ENCODE measurements at regions not wholly inside any gene's neighbourhood (a gene's known extent, or its start where the extent isn't known, plus 50 kb on each side); places are given as distances from the start of the nearest gene placed in this dataset.

DNA sequence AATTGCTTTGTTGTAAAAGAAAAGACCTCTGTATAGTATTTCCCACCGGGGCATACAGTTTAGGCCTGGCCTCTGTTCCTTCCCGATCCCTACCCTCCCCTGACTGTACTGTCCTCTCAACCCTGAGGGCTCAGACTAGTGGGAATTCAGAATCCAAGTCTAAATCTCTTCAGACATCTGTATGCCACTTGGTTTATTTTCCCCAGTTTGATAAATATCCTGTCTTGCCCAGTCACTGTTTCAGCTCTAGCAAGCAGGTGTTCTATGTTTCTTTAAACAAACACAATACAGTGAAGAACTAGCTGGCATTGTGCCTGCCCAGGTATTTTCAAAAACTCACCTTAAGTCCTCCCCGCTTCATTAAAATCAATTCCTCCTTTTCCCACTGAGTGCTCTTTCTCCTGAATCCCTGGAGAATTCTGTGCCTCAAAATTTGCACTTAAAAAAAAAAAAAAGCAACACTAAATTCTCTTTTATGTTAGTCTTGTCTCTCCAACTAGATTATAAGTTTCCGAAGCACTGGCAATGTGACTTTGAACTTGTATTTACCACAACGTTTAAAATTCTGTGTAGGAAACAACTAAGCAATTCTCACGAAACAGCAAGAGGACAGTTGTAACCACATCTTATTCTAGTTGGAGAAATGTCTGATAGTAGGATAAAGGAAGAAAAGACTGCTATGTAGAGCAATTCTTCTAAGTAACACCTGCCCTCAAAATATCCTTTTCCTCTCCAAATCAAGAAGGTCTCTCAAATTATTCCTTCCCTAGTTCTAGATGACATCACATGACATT lies 112.0 kb upstream of the CARMIL1 start:
- TF ChIP-seq, protein P1, sequence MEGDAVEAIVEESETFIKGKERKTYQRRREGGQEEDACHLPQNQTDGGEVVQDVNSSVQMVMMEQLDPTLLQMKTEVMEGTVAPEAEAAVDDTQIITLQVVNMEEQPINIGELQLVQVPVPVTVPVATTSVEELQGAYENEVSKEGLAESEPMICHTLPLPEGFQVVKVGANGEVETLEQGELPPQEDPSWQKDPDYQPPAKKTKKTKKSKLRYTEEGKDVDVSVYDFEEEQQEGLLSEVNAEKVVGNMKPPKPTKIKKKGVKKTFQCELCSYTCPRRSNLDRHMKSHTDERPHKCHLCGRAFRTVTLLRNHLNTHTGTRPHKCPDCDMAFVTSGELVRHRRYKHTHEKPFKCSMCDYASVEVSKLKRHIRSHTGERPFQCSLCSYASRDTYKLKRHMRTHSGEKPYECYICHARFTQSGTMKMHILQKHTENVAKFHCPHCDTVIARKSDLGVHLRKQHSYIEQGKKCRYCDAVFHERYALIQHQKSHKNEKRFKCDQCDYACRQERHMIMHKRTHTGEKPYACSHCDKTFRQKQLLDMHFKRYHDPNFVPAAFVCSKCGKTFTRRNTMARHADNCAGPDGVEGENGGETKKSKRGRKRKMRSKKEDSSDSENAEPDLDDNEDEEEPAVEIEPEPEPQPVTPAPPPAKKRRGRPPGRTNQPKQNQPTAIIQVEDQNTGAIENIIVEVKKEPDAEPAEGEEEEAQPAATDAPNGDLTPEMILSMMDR (IDR thresholded peaks at IDR 0.05) = no peak
- TF ChIP-seq EZH2 (IDR thresholded peaks at IDR 0.05) = no peak

All from neural progenitor cell (in vitro differentiated cells).